DND-41 (cell line): ENCODE measurements at regions not wholly inside any gene's neighbourhood (a gene's known extent, or its start where the extent isn't known, plus 50 kb on each side); places are given as distances from the start of the nearest gene placed in this dataset.

Experiments
- ATAC-seq: fragments of 200-7000 bp; cut with Tn5 transposase; 3 replicates; pipeline ENCODE4 v1.9.1; 2021; ENCODE audit warnings: low read depth; ENCODE audit not compliant: insufficient read depth
- DNase-seq: peaks from one replicate; pipeline ENCODE4 v3.0.0-alpha.2; 2020
- H2AFZ ChIP-seq: 2 replicates; pipeline ENCODE4 v1.6.0; 2012; ENCODE audit warnings: low read depth, low read length
- H3K27ac ChIP-seq: 2 replicates; pipeline ENCODE4 v1.5.1; 2012; ENCODE audit warnings: low read length, inconsistent platforms
- H3K27me3 ChIP-seq: fragments of 200-600 bp; sonication (generic); 2 replicates; pipeline ENCODE4 v1.6.0; 2012; ENCODE audit warnings: low read length, mild to moderate bottlenecking, inconsistent platforms; ENCODE audit not compliant: insufficient read depth, poor library complexity
- H3K36me3 ChIP-seq: 2 replicates; pipeline ENCODE4 v1.5.1; 2012; ENCODE audit warnings: low read length, inconsistent platforms; ENCODE audit not compliant: insufficient read depth
- H3K4me1 ChIP-seq: 2 replicates; pipeline ENCODE4 v1.5.1; 2012; ENCODE audit warnings: mild to moderate bottlenecking, low read length; ENCODE audit not compliant: insufficient read depth
- H3K4me2 ChIP-seq: 2 replicates; pipeline ENCODE4 v1.6.0; 2012; ENCODE audit warnings: mild to moderate bottlenecking, moderate library complexity, low read length, inconsistent platforms; ENCODE audit not compliant: insufficient read depth
- H3K4me3 ChIP-seq, 2 experiments: fragments of 200-600 bp in 1 of 2; shearing (Covaris generic) in 1 of 2; 2 replicates each; pipeline ENCODE4 v1.5.1; 2012 to 2016; ENCODE audit warnings: inconsistent platforms in 2 of 2, low read length in 2 of 2, mild to moderate bottlenecking in 2 of 2, low read depth in 1 of 2, moderate library complexity in 1 of 2
- H3K79me2 ChIP-seq: 2 replicates; pipeline ENCODE4 v1.6.0; 2012; ENCODE audit warnings: low read length, inconsistent platforms; ENCODE audit not compliant: insufficient read depth
- H3K9ac ChIP-seq: 2 replicates; pipeline ENCODE4 v1.6.0; 2012; ENCODE audit warnings: low read depth, mild to moderate bottlenecking, inconsistent platforms, low read length, moderate library complexity
- H3K9me3 ChIP-seq: 2 replicates; pipeline ENCODE4 v1.5.1; 2012; ENCODE audit warnings: low read length, moderate library complexity, mild to moderate bottlenecking, inconsistent platforms; ENCODE audit not compliant: insufficient read depth, severe bottlenecking
- H4K20me1 ChIP-seq: 2 replicates; pipeline ENCODE4 v1.6.0; 2012; ENCODE audit warnings: low read length; ENCODE audit not compliant: insufficient read depth
- EZH2 ChIP-seq: IDR thresholded peaks from 3 replicates; pipeline ENCODE4 v1.6.1; 2012; ENCODE audit warnings: borderline replicate concordance, low read depth, mild to moderate bottlenecking, moderate library complexity, low read length, inconsistent platforms; ENCODE audit not compliant: severe bottlenecking
- TF ChIP-seq, protein P1 (sequence below): IDR thresholded peaks from 2 replicates; pipeline ENCODE4 v1.5.1; 2012; ENCODE audit warnings: borderline replicate concordance, low read length, moderate library complexity, mild to moderate bottlenecking; ENCODE audit not compliant: poor library complexity, severe bottlenecking; ENCODE audit errors: extremely low read depth

DNA sequence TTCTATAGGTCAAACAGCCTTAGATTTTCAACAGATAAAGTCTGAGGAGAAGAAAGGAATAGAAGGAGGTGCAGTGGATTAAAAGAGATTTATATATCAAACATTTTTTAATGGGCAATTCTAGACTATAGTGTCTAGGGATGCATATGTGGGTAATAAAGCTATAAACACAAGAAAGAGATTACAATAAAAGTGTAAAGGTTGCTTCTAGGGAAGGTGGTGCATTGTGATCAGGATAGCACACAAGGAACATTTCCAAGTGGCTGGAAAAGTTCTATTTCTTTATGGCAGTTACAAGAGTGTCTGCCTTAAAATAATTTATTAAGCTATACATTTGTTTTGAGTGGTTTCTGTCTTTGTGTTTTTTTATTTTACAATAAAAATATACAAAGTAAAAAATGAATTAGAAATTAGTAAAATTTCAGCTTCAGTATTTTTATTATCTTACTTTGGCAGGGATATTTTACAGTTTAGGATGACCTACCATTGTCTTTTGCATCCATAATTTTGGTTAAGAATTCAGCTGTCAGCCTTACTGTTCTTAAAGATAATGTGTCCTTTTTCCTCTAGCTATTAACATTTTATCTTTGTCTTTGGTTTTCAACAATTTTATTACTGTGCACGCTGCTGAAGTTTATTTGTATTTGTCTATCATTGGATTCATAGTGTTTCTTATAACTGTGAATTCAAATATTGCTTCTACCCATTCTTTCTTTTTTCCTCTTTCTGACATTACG, 221.8 kb downstream of the LACC1 start:
- H3K36me3 ChIP-seq = no peaks in the 10 kb centered on the region
- H3K4me2 ChIP-seq = no peak overlapping the region
- no peak for TF ChIP-seq EZH2
- TF ChIP-seq, protein P1, sequence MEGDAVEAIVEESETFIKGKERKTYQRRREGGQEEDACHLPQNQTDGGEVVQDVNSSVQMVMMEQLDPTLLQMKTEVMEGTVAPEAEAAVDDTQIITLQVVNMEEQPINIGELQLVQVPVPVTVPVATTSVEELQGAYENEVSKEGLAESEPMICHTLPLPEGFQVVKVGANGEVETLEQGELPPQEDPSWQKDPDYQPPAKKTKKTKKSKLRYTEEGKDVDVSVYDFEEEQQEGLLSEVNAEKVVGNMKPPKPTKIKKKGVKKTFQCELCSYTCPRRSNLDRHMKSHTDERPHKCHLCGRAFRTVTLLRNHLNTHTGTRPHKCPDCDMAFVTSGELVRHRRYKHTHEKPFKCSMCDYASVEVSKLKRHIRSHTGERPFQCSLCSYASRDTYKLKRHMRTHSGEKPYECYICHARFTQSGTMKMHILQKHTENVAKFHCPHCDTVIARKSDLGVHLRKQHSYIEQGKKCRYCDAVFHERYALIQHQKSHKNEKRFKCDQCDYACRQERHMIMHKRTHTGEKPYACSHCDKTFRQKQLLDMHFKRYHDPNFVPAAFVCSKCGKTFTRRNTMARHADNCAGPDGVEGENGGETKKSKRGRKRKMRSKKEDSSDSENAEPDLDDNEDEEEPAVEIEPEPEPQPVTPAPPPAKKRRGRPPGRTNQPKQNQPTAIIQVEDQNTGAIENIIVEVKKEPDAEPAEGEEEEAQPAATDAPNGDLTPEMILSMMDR = no peak
- H3K4me1 ChIP-seq = no peaks in the 10 kb centered on the region
- no peaks in the 10 kb centered on the region for H3K27me3 ChIP-seq
- ATAC-seq (no peak), DNase-seq (no peak)
- H3K9ac ChIP-seq = no peak overlapping the region
- no peak overlapping the region for H2AFZ ChIP-seq
- H3K79me2 ChIP-seq = no peaks in the 10 kb centered on the region
- peaks cover 4% of the 10 kb centered on the region for H3K9me3 ChIP-seq
- no peaks in the 10 kb centered on the region for H4K20me1 ChIP-seq
- H3K4me3 ChIP-seq = no peak overlapping the region
- H3K27ac ChIP-seq = no peak overlapping the region

DNA sequence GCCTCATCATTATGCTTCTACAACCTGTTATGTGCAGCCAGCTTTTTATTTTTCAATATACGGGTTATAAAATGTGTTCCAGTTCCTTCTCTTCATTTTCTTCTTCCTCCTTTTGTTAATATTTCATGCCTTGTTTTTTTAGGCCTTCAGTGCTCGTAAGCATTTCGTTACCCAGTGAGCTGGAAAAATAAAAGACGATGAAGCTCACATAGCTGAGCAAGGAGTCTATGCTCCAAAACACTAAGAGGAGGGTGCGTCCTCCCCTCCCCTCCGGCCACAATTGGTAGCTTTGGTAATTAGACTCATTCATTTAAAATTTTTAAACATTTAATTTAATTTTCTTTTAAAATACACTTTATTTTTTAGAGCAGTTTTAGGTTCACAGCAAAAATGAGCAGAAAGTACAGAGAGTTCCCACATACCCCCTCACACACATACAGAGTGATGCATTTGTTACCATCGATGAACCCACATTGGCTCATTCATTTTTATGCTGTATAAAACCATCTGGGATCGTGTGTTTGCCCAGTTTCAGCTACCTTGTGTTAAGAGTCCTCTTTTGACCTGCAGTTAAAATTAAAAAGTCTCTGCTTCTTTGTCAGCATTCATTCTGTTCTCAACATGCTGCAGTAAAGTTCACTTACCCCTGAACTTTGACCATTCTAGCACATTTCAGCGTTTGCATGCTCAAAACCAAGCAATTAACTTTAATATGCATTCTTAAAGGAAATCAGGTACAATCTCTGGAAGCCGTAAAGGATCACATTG, 223.9 kb downstream of the LACC1 start:
- no peak for ATAC-seq
- no peak overlapping the region for H3K27ac ChIP-seq
- H3K36me3 ChIP-seq = no peaks in the 10 kb centered on the region
- H3K9ac ChIP-seq = no peak overlapping the region
- H3K4me2 ChIP-seq = no peak overlapping the region
- no peaks in the 10 kb centered on the region for H3K27me3 ChIP-seq
- peaks cover 4% of the 10 kb centered on the region for H3K9me3 ChIP-seq
- DNase-seq = no peak
- no peak overlapping the region for H3K4me3 ChIP-seq
- H2AFZ ChIP-seq = no peak overlapping the region
- H3K4me1 ChIP-seq = no peaks in the 10 kb centered on the region
- no peaks in the 10 kb centered on the region for H4K20me1 ChIP-seq
- no peaks in the 10 kb centered on the region for H3K79me2 ChIP-seq
- TF ChIP-seq EZH2 = no peak
- TF ChIP-seq, protein P1 = no peak

DNA sequence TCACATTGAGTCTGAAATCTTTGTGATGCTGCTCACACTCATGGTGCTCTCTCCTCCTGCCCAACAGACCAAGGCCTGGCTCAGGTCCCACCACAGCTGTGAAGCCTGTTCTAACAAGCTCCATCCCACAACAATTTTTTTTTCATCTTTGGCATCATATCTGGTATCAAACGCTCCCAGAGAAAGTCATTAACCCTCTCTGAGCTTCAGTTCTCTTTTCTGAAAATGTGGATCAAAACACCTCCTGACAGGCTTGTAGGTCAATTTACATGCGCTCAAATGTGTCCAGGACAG, 224.4 kb downstream of the LACC1 start:
- no peaks in the 10 kb centered on the region for H4K20me1 ChIP-seq
- H3K27ac ChIP-seq = no peak overlapping the region
- H3K36me3 ChIP-seq = no peaks in the 10 kb centered on the region
- no peak for ATAC-seq
- no peak overlapping the region for H3K9ac ChIP-seq
- no peaks in the 10 kb centered on the region for H3K4me1 ChIP-seq
- DNase-seq = no peak
- no peaks in the 10 kb centered on the region for H3K79me2 ChIP-seq
- TF ChIP-seq EZH2 = no peak
- TF ChIP-seq, protein P1 = no peak
- no peak overlapping the region for H2AFZ ChIP-seq
- H3K9me3 ChIP-seq = peaks cover 4% of the 10 kb centered on the region
- H3K4me3 ChIP-seq = no peak overlapping the region
- H3K27me3 ChIP-seq = no peaks in the 10 kb centered on the region
- no peak overlapping the region for H3K4me2 ChIP-seq
